NCI-H2107 treated with DMSO at 0.1 percent for 48 hours (cell line): ENCODE measurements at regions not wholly inside any gene's neighbourhood (a gene's known extent, or its start where the extent isn't known, plus 50 kb on each side); places are given as distances from the start of the nearest gene placed in this dataset.

ENCODE experiments used
- DNase-seq: peaks from one replicate; lab custom pipeline; 2025; ENCODE audit not compliant: unreplicated experiment; lab: John Stamatoyannopoulos, UW

- no peak for DNase-seq
These were observed 325.2 kb downstream of the DRD1 start for GRCh38 chr5:175118700-175119309.

GRCh38 chr5:175116466-175117048, 327.4 kb downstream of the DRD1 start:
- DNase-seq, result no peak

- no peak for DNase-seq
These were observed 328.2 kb downstream of the DRD1 start for GRCh38 chr5:175115831-175116230.

GRCh38 chr5:175113947-175114346, 330.0 kb downstream of the DRD1 start:
- no peak for DNase-seq

- no peak for DNase-seq
These were observed 334.8 kb downstream of the DRD1 start for GRCh38 chr5:175109058-175109755.

- no peak for DNase-seq
These were observed 336.1 kb downstream of the DRD1 start for GRCh38 chr5:175107865-175108264.

- no peak for DNase-seq
These were observed 336.9 kb downstream of the DRD1 start for GRCh38 chr5:175107028-175107588.

- DNase-seq, result no peak
These were observed 339.3 kb downstream of the DRD1 start for GRCh38 chr5:175104677-175105076.

- no peak for DNase-seq
These were observed 340.2 kb downstream of the DRD1 start for GRCh38 chr5:175103746-175104145.

- DNase-seq, result no peak
These were observed 341.3 kb downstream of the DRD1 start for GRCh38 chr5:175102717-175103116.

GRCh38 chr5:175098301-175098700, 345.7 kb downstream of the DRD1 start:
- no peak for DNase-seq

GRCh38 chr5:175096469-175097165, 347.4 kb downstream of the DRD1 start:
- no peak for DNase-seq

- no peak for DNase-seq
These were observed 349.5 kb downstream of the DRD1 start for GRCh38 chr5:175094461-175094860.

GRCh38 chr5:175092691-175093090, 351.3 kb downstream of the DRD1 start:
- no peak for DNase-seq

GRCh38 chr5:175088963-175089362, 355.0 kb downstream of the DRD1 start:
- DNase-seq, result no peak

GRCh38 chr5:175082866-175083590, 358.6 kb downstream of the MSX2 start:
- no peak for DNase-seq

- DNase-seq, result no peak
These were observed 358.0 kb downstream of the MSX2 start for GRCh38 chr5:175082346-175082745.

GRCh38 chr5:175079707-175080106, 355.3 kb downstream of the MSX2 start:
- DNase-seq, result no peak

GRCh38 chr5:175070283-175070682, 345.9 kb downstream of the MSX2 start:
- no peak for DNase-seq

- no peak for DNase-seq
These were observed 335.9 kb downstream of the MSX2 start for GRCh38 chr5:175060257-175060656.

- DNase-seq, result no peak
These were observed 335.4 kb downstream of the MSX2 start for GRCh38 chr5:175059687-175060211.
